Adrenal gland (tissue), 5 donors: ENCODE measurements at regions not wholly inside any gene's neighbourhood (a gene's known extent, or its start where the extent isn't known, plus 50 kb on each side); places are given as distances from the start of the nearest gene placed in this dataset.

Experiments
- POLR2A ChIP-seq, 2 donors: fragments of 450-650 bp; IDR thresholded peaks; one replicate each; pipeline ENCODE4 v1.6.1; 2017; ENCODE audit warnings: antibody characterized with exemption in 2 of 2, mild to moderate bottlenecking in 2 of 2, moderate library complexity in 1 of 2
- TF ChIP-seq, protein P1 (sequence below), 6 experiments: fragments of 450-650 bp in 4 of 6; fragments of 200-600 bp in 2 of 6; sonication (generic) in 1 of 6; IDR thresholded peaks; 1 replicate in 5 of 6; 2 replicates in 1 of 6; pipeline versions ENCODE4 v1.5.1 to v1.8.0; 2016 to 2021; ENCODE audit warnings: antibody characterized with exemption in 6 of 6, mild to moderate bottlenecking in 2 of 6, moderate library complexity in 1 of 6
- donor health status: DM: no; HTN: no; CAD: no.

DNA sequence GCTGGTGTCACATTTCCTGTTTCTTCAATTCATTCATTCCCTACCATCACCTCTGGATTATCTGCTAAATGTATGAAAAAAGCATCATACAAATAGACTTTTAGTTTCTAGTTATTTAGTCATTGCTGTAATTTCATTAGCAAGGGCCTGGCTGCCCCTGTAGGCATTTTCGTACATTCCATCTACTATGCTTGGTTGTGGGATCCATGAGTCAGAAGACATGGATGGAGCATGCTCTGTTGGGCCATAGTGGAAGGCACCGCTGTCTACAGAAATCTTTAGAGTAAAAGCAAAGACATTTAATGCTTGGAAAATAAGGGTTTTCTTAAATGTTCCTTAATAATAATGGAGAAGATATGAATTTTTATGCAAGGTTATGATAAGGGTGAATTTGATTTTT is 324.8 kb upstream of the MEIS1 start:
- TF ChIP-seq, protein P1, sequence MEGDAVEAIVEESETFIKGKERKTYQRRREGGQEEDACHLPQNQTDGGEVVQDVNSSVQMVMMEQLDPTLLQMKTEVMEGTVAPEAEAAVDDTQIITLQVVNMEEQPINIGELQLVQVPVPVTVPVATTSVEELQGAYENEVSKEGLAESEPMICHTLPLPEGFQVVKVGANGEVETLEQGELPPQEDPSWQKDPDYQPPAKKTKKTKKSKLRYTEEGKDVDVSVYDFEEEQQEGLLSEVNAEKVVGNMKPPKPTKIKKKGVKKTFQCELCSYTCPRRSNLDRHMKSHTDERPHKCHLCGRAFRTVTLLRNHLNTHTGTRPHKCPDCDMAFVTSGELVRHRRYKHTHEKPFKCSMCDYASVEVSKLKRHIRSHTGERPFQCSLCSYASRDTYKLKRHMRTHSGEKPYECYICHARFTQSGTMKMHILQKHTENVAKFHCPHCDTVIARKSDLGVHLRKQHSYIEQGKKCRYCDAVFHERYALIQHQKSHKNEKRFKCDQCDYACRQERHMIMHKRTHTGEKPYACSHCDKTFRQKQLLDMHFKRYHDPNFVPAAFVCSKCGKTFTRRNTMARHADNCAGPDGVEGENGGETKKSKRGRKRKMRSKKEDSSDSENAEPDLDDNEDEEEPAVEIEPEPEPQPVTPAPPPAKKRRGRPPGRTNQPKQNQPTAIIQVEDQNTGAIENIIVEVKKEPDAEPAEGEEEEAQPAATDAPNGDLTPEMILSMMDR (IDR thresholded peaks at IDR 0.05), result no peak
- no peak for TF ChIP-seq POLR2A (IDR thresholded peaks at IDR 0.05)
